ENCODE measurements at regions not wholly inside any gene's neighbourhood (a gene's known extent, or its start where the extent isn't known, plus 50 kb on each side); places are given as distances from the start of the nearest gene placed in this dataset.

DNA sequence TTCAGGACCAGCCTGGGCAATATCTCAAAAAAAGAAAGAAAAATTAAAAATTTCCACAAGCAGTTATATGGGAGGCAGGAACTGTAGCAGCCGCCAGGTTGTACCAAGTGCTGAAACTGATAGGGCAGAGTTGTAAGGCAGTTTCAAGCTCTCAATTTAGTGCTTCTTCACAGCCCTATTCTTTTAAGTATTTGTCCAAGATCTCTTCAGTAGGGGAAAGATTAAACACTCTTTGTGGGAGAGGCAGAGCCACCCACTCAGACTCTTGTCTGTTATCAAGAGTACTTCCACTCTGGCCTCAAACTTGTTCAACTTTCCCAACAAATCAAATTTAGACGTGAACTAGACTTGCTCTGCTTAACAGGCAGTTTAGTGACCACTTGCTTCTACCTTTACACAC, 228.7 kb downstream of the REEP3 start:
- Histone ChIP-seq H3K4me3 (ENCODE audit: low read depth, low read length) (no peak overlapping the region), H3K36me3 (ENCODE audit: control insufficient read depth, insufficient read depth, low read length) (no peaks in the 10 kb centered on the region), H3K9me3 (ENCODE audit: control insufficient read depth, insufficient read depth, low read length) (no peaks in the 10 kb centered on the region), H3K27ac (ENCODE audit: low read depth, low read length) (no peak overlapping the region), H3K9ac (ENCODE audit: low read depth, low read length) (no peak overlapping the region), H3K4me1 (ENCODE audit: control insufficient read depth, insufficient read depth, low read length) (no peaks in the 10 kb centered on the region), H3K27me3 (ENCODE audit: control insufficient read depth, insufficient read depth, low read length) (no peaks in the 10 kb centered on the region)

DNA sequence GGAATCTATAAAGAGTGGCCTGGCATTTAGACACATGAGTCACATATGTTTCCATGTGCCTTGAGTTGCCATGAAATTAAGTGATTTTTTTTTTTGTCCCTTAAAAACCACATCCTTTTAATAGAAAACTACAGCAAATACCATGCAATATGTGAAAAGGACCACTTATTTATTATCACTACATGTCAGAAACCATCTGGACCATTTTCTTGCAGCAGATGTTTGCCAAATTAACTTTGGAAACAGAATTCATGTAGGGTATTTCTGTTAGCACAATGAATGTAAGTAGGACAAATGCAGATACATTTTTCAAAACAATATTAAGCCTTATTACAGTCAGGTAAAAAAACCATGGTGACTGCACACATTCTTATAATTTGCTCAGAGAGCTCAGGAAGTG, 230.6 kb downstream of the REEP3 start:
- no peaks in the 10 kb centered on the region for H3K4me1 ChIP-seq (ENCODE audit: control insufficient read depth, insufficient read depth, low read length)
- no peak overlapping the region for H3K27ac ChIP-seq (ENCODE audit: low read depth, low read length)
- no peaks in the 10 kb centered on the region for H3K9me3 ChIP-seq (ENCODE audit: control insufficient read depth, insufficient read depth, low read length)
- no peaks in the 10 kb centered on the region for H3K27me3 ChIP-seq (ENCODE audit: control insufficient read depth, insufficient read depth, low read length)
- H3K9ac ChIP-seq (ENCODE audit: low read depth, low read length), result no peak overlapping the region
- H3K4me3 ChIP-seq (ENCODE audit: low read depth, low read length), result no peak overlapping the region
- H3K36me3 ChIP-seq (ENCODE audit: control insufficient read depth, insufficient read depth, low read length), result no peaks in the 10 kb centered on the region

DNA sequence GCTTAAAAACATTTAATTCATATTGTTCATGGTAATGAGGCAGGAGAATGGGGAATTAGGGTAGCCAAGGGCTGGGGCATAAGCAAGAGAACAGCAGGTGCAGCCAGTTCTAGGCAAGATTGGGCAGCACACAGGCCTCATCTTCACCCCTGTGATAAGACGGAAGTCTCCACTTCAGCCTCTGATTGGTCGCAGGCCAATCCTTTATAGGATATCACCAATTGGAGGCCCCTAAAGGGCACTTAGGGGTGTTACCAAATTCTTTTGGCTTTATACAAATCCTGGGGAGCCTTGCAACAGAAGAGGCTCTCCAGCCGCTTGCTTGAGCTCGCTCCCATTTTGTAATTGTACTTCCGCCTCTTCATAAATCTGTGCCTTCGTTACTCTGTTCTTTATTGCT, 231.1 kb downstream of the REEP3 start:
- no peak overlapping the region for H3K4me3 ChIP-seq (ENCODE audit: low read depth, low read length)
- H3K27ac ChIP-seq (ENCODE audit: low read depth, low read length), result no peak overlapping the region
- H3K27me3 ChIP-seq (ENCODE audit: control insufficient read depth, insufficient read depth, low read length), result no peaks in the 10 kb centered on the region
- H3K4me1 ChIP-seq (ENCODE audit: control insufficient read depth, insufficient read depth, low read length), result no peaks in the 10 kb centered on the region
- H3K9me3 ChIP-seq (ENCODE audit: control insufficient read depth, insufficient read depth, low read length), result no peaks in the 10 kb centered on the region
- H3K9ac ChIP-seq (ENCODE audit: low read depth, low read length), result no peak overlapping the region
- H3K36me3 ChIP-seq (ENCODE audit: control insufficient read depth, insufficient read depth, low read length), result no peaks in the 10 kb centered on the region

DNA sequence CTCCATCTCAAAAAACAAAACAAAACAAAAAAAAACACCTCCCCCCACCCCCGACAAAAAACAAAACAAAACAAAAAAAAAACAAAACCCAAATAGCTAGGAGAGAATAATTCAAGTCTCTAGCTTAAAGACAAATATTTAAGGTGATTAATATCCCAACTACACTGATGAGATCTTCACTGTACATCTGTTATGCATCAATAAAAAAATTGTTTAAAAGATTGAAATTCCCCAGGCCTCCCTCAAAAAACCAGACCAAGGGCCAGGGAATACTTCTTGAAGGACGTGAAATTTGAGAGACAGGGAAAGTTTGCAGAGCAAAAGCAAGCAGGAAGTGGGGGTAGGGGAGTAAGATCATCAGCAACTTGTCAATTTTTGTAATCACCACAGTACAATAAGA, 232.6 kb downstream of the REEP3 start:
- Histone ChIP-seq H3K9ac (ENCODE audit: low read depth, low read length) (no peak overlapping the region), H3K9me3 (ENCODE audit: control insufficient read depth, insufficient read depth, low read length) (no peaks in the 10 kb centered on the region), H3K27me3 (ENCODE audit: control insufficient read depth, insufficient read depth, low read length) (no peaks in the 10 kb centered on the region), H3K36me3 (ENCODE audit: control insufficient read depth, insufficient read depth, low read length) (no peaks in the 10 kb centered on the region), H3K27ac (ENCODE audit: low read depth, low read length) (no peak overlapping the region), H3K4me1 (ENCODE audit: control insufficient read depth, insufficient read depth, low read length) (no peaks in the 10 kb centered on the region), H3K4me3 (ENCODE audit: low read depth, low read length) (no peak overlapping the region)

DNA sequence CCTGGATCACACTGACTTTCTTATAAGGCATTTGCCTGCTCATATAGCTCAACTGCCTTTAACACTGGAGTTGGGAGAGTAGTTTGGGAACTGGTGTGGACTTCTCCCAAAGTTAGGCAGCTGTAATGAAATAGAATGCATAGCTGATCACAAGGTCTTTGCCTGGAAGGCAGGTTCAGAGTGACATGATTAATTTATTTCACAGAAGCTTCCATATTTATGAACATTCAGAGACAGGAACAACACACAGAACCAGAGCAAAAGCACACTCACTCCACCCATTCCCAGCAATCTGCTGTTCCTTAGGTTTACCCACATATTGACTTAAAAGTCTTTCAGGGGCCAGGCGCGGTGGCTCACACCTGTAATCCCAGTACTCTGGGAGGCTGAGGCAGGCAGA, 234.2 kb downstream of the REEP3 start:
- Histone ChIP-seq H3K27me3 (ENCODE audit: control insufficient read depth, insufficient read depth, low read length) (no peaks in the 10 kb centered on the region), H3K4me3 (ENCODE audit: low read depth, low read length) (no peak overlapping the region), H3K27ac (ENCODE audit: low read depth, low read length) (no peak overlapping the region), H3K9me3 (ENCODE audit: control insufficient read depth, insufficient read depth, low read length) (no peaks in the 10 kb centered on the region), H3K36me3 (ENCODE audit: control insufficient read depth, insufficient read depth, low read length) (no peaks in the 10 kb centered on the region), H3K9ac (ENCODE audit: low read depth, low read length) (no peak overlapping the region), H3K4me1 (ENCODE audit: control insufficient read depth, insufficient read depth, low read length) (no peaks in the 10 kb centered on the region)

DNA sequence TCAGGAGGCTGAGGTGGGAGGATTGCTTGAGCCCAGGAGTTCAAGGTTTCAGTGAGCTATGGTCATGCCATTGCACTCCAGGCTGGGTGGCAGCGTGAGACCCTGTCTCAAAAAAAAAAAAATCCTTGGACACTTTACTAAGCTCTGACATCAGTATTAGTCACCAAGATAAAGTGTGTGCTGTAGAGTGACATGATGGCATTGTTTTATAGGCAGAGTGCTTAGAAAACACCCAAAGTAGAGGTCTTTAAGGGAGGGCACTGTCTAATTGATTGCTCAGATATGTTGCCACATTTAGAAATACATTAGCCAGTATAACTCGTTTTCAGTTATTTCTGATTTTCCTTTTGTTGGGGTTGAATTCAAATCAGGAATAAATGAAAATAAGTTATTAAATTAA, 235.9 kb downstream of the REEP3 start:
- no peaks in the 10 kb centered on the region for H3K9me3 ChIP-seq (ENCODE audit: control insufficient read depth, insufficient read depth, low read length)
- H3K4me1 ChIP-seq (ENCODE audit: control insufficient read depth, insufficient read depth, low read length), result no peaks in the 10 kb centered on the region
- no peaks in the 10 kb centered on the region for H3K36me3 ChIP-seq (ENCODE audit: control insufficient read depth, insufficient read depth, low read length)
- no peak overlapping the region for H3K9ac ChIP-seq (ENCODE audit: low read depth, low read length)
- no peak overlapping the region for H3K4me3 ChIP-seq (ENCODE audit: low read depth, low read length)
- no peak overlapping the region for H3K27ac ChIP-seq (ENCODE audit: low read depth, low read length)
- no peaks in the 10 kb centered on the region for H3K27me3 ChIP-seq (ENCODE audit: control insufficient read depth, insufficient read depth, low read length)

DNA sequence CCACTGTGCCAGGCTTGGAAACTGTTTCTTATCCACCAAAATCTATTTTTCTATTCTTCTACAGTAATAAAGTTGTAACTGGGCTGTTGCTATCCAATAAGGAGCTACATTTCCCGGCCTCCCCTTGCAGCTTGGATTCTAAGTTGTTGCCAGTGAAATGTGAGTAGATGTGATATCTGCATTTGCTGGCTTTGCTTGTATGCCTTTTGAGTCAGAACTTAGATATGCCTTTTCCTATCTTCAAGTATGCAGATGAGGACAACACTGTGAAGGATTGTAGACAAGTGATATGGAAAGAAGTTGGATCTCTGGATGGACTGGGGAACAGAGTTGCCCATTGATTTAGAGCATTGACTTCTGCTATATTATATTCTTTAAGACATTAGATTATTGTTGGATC, 236.9 kb downstream of the REEP3 start:
- Histone ChIP-seq H3K4me1 (ENCODE audit: control insufficient read depth, insufficient read depth, low read length) (no peaks in the 10 kb centered on the region), H3K9ac (ENCODE audit: low read depth, low read length) (no peak overlapping the region), H3K36me3 (ENCODE audit: control insufficient read depth, insufficient read depth, low read length) (no peaks in the 10 kb centered on the region), H3K27ac (ENCODE audit: low read depth, low read length) (no peak overlapping the region), H3K27me3 (ENCODE audit: control insufficient read depth, insufficient read depth, low read length) (no peaks in the 10 kb centered on the region), H3K9me3 (ENCODE audit: control insufficient read depth, insufficient read depth, low read length) (no peaks in the 10 kb centered on the region), H3K4me3 (ENCODE audit: low read depth, low read length) (no peak overlapping the region)

DNA sequence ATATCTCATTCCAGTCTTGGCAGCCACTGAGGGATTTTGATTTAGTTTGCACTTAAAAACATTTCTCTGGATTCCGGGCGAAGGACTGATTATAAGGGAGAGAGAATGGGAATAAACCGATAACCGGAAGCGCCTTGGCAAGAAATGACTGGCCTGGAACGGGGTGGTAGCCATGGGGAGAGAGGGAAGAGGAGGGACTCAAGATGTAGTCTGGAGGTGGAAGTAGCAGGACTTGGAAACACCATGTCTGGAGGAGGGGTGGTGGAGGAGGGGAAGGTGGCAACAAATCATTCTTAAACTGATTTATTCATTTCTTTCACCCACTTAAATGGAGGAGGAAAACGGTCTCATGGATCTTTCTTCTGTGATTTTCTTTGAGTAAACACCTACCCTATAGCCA, 238.1 kb downstream of the REEP3 start:
- no peak overlapping the region for H3K9ac ChIP-seq (ENCODE audit: low read depth, low read length)
- no peaks in the 10 kb centered on the region for H3K27me3 ChIP-seq (ENCODE audit: control insufficient read depth, insufficient read depth, low read length)
- H3K9me3 ChIP-seq (ENCODE audit: control insufficient read depth, insufficient read depth, low read length), result no peaks in the 10 kb centered on the region
- H3K27ac ChIP-seq (ENCODE audit: low read depth, low read length), result no peak overlapping the region
- H3K4me1 ChIP-seq (ENCODE audit: control insufficient read depth, insufficient read depth, low read length), result no peaks in the 10 kb centered on the region
- no peaks in the 10 kb centered on the region for H3K36me3 ChIP-seq (ENCODE audit: control insufficient read depth, insufficient read depth, low read length)
- no peak overlapping the region for H3K4me3 ChIP-seq (ENCODE audit: low read depth, low read length)

DNA sequence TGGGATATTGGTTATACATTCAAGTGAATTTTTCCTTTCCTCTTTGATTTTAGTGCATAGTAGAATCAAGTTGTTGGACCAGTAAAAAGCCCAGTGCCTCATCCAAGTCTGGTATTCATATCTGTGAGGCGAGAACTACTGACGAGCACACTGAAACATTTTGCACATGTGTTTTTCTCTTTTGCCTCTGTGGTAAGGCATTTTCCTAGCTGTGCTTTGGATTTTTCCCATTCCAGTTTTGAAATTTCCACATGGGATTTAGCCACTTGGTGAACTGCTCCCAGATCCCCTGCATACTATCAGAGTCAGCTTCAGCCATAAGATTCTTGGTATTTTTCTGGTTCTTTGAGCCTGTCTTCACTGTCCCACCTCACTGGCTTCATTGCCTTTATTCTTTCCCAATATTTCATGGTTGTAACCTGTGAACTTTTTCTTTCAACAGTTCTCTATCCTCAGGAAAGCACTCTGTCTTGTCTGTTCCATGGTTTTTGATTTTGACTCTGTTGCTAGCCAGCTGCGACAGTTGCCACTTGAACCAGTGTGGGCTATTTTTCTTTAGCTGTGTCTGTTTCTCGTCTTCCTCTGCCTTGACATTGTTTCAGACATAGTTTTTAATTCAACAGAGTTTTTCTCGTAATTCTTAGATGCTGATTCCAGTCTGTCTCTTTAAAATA, 239.0 kb downstream of the REEP3 start:
- H3K4me1 ChIP-seq (ENCODE audit: control insufficient read depth, insufficient read depth, low read length), result no peaks in the 10 kb centered on the region
- H3K36me3 ChIP-seq (ENCODE audit: control insufficient read depth, insufficient read depth, low read length), result no peaks in the 10 kb centered on the region
- H3K4me3 ChIP-seq (ENCODE audit: low read depth, low read length), result no peak overlapping the region
- H3K27ac ChIP-seq (ENCODE audit: low read depth, low read length), result no peak overlapping the region
- no peaks in the 10 kb centered on the region for H3K9me3 ChIP-seq (ENCODE audit: control insufficient read depth, insufficient read depth, low read length)
- no peak overlapping the region for H3K9ac ChIP-seq (ENCODE audit: low read depth, low read length)
- H3K27me3 ChIP-seq (ENCODE audit: control insufficient read depth, insufficient read depth, low read length), result no peaks in the 10 kb centered on the region

DNA sequence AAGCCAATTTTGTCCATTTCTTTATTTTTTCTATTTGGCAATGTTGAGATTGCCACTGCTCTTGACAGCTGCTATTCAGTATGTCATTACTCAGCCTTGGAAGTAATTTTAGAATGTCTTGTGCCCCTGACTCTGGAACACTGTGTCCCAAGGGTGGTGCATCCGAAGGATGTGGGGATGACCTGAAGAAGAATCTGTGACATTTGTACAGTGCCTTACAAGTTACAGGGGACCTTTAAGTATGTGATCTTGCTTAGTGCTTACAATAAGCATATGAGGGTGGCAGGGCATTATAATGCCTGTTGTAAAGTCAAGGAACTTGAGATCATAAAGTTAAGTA, 239.5 kb downstream of the REEP3 start:
- Histone ChIP-seq H3K27ac (ENCODE audit: low read depth, low read length) (no peak overlapping the region), H3K9me3 (ENCODE audit: control insufficient read depth, insufficient read depth, low read length) (no peaks in the 10 kb centered on the region), H3K4me1 (ENCODE audit: control insufficient read depth, insufficient read depth, low read length) (no peaks in the 10 kb centered on the region), H3K4me3 (ENCODE audit: low read depth, low read length) (no peak overlapping the region), H3K9ac (ENCODE audit: low read depth, low read length) (no peak overlapping the region), H3K27me3 (ENCODE audit: control insufficient read depth, insufficient read depth, low read length) (no peaks in the 10 kb centered on the region), H3K36me3 (ENCODE audit: control insufficient read depth, insufficient read depth, low read length) (no peaks in the 10 kb centered on the region)

DNA sequence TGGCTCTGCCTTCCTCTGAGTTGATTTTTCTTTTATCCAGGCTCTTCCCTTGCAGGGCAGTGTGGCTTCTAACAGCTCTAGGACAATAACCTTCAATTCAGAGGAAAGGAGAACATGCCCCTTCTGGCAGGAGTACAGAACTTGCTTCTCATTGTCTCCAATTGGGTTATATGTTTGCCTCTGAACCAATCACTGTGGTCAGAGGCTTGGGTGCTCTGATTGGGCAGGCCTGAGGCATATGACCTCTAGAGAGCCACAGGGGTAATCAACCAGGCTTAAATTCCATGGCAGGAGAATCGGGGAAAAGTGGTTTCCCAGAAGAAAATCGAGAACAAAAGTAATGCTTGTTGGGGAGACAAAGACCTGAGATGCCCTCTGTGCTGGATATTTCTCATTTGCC, 240.0 kb downstream of the REEP3 start:
- Histone ChIP-seq H3K4me1 (ENCODE audit: control insufficient read depth, insufficient read depth, low read length) (peaks cover 2% of the 10 kb centered on the region; the same call in 1 of the 2 replicates), H3K27ac (ENCODE audit: low read depth, low read length) (no peak overlapping the region), H3K36me3 (ENCODE audit: control insufficient read depth, insufficient read depth, low read length) (no peaks in the 10 kb centered on the region), H3K9me3 (ENCODE audit: control insufficient read depth, insufficient read depth, low read length) (no peaks in the 10 kb centered on the region), H3K27me3 (ENCODE audit: control insufficient read depth, insufficient read depth, low read length) (no peaks in the 10 kb centered on the region), H3K4me3 (ENCODE audit: low read depth, low read length) (no peak overlapping the region), H3K9ac (ENCODE audit: low read depth, low read length) (no peak overlapping the region)

DNA sequence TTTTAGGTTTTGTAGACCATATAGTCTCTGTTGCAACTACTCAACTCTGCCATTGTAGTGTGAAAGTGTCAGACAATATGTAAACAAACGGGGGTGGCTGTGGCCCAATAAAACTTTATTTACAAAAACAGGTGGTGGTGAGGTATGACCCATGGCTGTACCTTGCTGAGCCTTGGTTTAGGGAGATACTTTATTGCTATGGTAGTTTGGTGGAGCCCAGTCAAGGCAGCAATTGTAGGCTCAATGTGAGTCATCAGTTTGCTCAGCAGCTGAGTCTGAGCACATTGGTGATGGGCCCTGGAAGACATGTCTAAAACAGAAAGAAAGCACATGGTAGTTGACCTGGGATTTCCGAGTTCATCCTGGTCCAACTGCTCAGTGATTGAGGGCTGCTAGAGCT, 242.5 kb downstream of the REEP3 start:
- H3K36me3 ChIP-seq (ENCODE audit: control insufficient read depth, insufficient read depth, low read length), result no peaks in the 10 kb centered on the region
- H3K27me3 ChIP-seq (ENCODE audit: control insufficient read depth, insufficient read depth, low read length), result no peaks in the 10 kb centered on the region
- peaks cover 10% of the 10 kb centered on the region for H3K4me1 ChIP-seq (ENCODE audit: control insufficient read depth, insufficient read depth, low read length)
- no peak overlapping the region for H3K4me3 ChIP-seq (ENCODE audit: low read depth, low read length)
- no peak overlapping the region for H3K27ac ChIP-seq (ENCODE audit: low read depth, low read length)
- H3K9ac ChIP-seq (ENCODE audit: low read depth, low read length), result no peak overlapping the region
- no peaks in the 10 kb centered on the region for H3K9me3 ChIP-seq (ENCODE audit: control insufficient read depth, insufficient read depth, low read length)
